GM23248 (cell line): ENCODE measurements at regions not wholly inside any gene's neighbourhood (a gene's known extent, or its start where the extent isn't known, plus 50 kb on each side); places are given as distances from the start of the nearest gene placed in this dataset.

Experiments used
- DNase-seq: peaks from one replicate; pipeline ENCODE4 v3.0.0-alpha.2; 2015
- H2AFZ ChIP-seq: fragments of 200-600 bp; sonication (generic); 2 replicates; pipeline ENCODE4 v1.6.1; 2016; ENCODE audit warnings: antibody characterized with exemption
- H3F3A ChIP-seq: fragments of 200-600 bp; sonication (generic); 2 replicates; pipeline ENCODE4 v1.6.1; 2016; ENCODE audit warnings: mild to moderate bottlenecking, antibody characterized with exemption, mixed run types; ENCODE audit not compliant: insufficient read depth
- H3K27ac ChIP-seq: fragments of 200-600 bp; sonication (generic); 2 replicates; pipeline ENCODE4 v1.5.1; 2016; ENCODE audit warnings: mild to moderate bottlenecking
- H3K27me3 ChIP-seq: fragments of 200-600 bp; sonication (generic); replicated peaks from 2 replicates; pipeline ENCODE4 v1.6.1; 2016; ENCODE audit warnings: mild to moderate bottlenecking; ENCODE audit not compliant: insufficient read depth
- H3K36me3 ChIP-seq: fragments of 200-600 bp; sonication (generic); 2 replicates; pipeline ENCODE4 v1.6.1; 2016; ENCODE audit warnings: low read depth, mild to moderate bottlenecking
- H3K4me1 ChIP-seq: fragments of 200-600 bp; sonication (generic); 2 replicates; pipeline ENCODE4 v1.6.1; 2016; ENCODE audit warnings: mild to moderate bottlenecking; ENCODE audit not compliant: insufficient read depth
- H3K4me2 ChIP-seq: fragments of 200-600 bp; sonication (generic); one replicate; pipeline ENCODE4 v1.6.1; 2016; ENCODE audit warnings: mild to moderate bottlenecking; ENCODE audit not compliant: unreplicated experiment
- H3K4me3 ChIP-seq: fragments of 200-600 bp; sonication (generic); 2 replicates; pipeline ENCODE4 v1.5.1; 2016; ENCODE audit warnings: mild to moderate bottlenecking
- H3K79me2 ChIP-seq: fragments of 200-600 bp; sonication (generic); 2 replicates; pipeline ENCODE4 v1.6.1; 2016; ENCODE audit warnings: mild to moderate bottlenecking; ENCODE audit not compliant: insufficient read depth
- H3K9ac ChIP-seq: fragments of 200-600 bp; sonication (generic); 2 replicates; pipeline ENCODE4 v1.6.1; 2016; ENCODE audit warnings: mild to moderate bottlenecking
- H3K9me2 ChIP-seq: fragments of 200-600 bp; sonication (generic); 2 replicates; pipeline ENCODE4 v1.6.1; 2016; ENCODE audit warnings: mixed run types, mild to moderate bottlenecking, moderate library complexity; ENCODE audit not compliant: insufficient read depth
- H3K9me3 ChIP-seq: fragments of 200-600 bp; sonication (generic); one replicate; pipeline ENCODE4 v1.6.1; 2017; ENCODE audit warnings: low read depth
- H4K20me1 ChIP-seq: fragments of 200-600 bp; sonication (generic); 2 replicates; pipeline ENCODE4 v1.6.0; 2016; ENCODE audit not compliant: insufficient read depth
- EZH2 ChIP-seq: fragments of 200-600 bp; sonication (generic); IDR thresholded peaks from 2 replicates; pipeline ENCODE4 v1.6.1; 2018; ENCODE audit warnings: antibody characterized with exemption, mild to moderate bottlenecking; ENCODE audit not compliant: insufficient read depth, poor library complexity, severe bottlenecking
- EZH2phosphoT487 ChIP-seq: fragments of 200-600 bp; sonication (generic); IDR thresholded peaks from 2 replicates; pipeline ENCODE4 v1.6.1; 2018; ENCODE audit warnings: antibody characterized with exemption, moderate library complexity, mild to moderate bottlenecking, low read depth; ENCODE audit not compliant: insufficient read depth
- WGBS, 2 experiments: methylation state at CpG; one replicate each; pipeline ENCODE4 v1.1.6; 2015 to 2017; ENCODE audit warnings: low lambda C conversion rate in 2 of 2, low coverage in 1 of 2; ENCODE audit errors: missing lambda C conversion rate in 2 of 2; 5-methylcytosine and 5-hydroxymethylcytosine counted together
- in situ Hi-C: fragments of 300-500 bp; cut with MboI; formaldehyde crosslinking; loops from 2 replicates; pipeline ENCODE4 v1.15.0; 2020

DNA sequence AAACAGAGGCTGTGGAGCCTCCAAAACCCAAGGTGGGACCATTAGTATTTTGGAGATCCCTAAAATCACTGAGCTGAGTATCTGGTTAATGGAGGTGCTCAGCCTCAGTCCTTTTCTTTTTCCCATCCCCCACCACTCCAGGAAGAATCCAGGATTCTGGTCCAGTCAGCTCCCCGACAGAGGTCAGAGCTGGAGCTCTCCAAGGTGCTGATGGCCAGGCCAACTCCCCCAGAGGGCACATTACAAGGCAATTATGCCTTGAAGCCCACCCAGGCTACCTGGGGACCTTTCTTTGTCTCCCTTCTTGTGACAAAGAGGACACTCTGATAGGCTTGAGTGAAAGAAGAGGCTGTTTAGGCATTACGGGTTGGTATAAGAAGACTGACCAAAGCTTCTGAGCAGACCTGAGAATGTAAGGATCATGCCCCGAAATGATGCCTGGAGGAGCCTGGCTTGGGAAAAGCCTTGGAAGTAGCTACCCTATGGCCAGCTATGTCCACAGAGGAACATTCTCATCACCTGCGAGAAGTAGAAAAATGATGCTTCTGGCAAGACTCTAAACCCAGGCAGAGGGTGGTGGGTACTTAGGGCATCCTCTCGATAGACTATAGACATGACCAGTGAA, 102.5 kb upstream of the LDAH start:
- Histone ChIP-seq H3K36me3 (no peaks in the 10 kb centered on the region), H3K4me2 (no peak overlapping the region), H4K20me1 (no peaks in the 10 kb centered on the region), H3K9me2 (no peaks in the 10 kb centered on the region), H3K4me1 (no peaks in the 10 kb centered on the region), H3K27me3 (no peaks in the 10 kb centered on the region), H3K4me3 (no peak overlapping the region), H3K9me3 (no peaks in the 10 kb centered on the region), H3K79me2 (no peaks in the 10 kb centered on the region), H2AFZ (no peak overlapping the region), H3K9ac (no peak overlapping the region), H3K27ac (no peak overlapping the region), H3F3A (no peaks in the 10 kb centered on the region)
- peak; percentile 15 for DNase-seq
- no peak for TF ChIP-seq EZH2phosphoT487
- TF ChIP-seq EZH2 = no peak
- in situ Hi-C loops = loop anchor here (25.0 kb wide), 1 partner anchor 538 kb away; no protein-coding TSS in a partner anchor
- WGBS, 2 experiments = 52 to 60% methylated on average over 5 of the region's 5 CpGs

DNA sequence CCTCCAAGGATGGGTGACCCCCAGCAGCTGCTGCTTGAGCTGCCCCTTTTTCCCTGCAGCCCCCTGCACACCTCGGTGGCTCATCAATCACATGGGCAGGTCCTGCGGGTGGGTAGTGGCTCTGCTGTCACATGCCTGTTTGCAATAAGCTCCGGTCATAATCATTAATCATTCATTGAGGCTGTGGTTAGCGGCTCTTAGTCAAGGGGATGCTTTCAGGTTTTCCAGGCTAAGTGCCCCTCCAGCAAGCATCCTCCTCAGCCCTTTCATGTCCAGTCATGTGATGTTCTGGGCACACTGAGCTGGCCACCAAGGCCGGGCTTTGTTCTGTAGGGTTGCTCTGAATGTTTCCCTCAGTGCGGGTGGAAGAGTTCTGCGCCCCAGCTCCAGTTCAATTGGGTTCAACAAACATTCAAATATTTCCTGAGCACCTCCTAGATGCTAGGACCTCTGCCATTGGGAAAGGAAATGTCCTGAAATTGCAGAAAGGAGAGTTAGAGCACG, 96.4 kb upstream of the LDAH start:
- Histone ChIP-seq H2AFZ (no peak overlapping the region), H3K27me3 (peaks cover 7% of the 10 kb centered on the region; the same call in 1 of the 2 replicates), H3K4me1 (no peaks in the 10 kb centered on the region), H3K9me3 (no peaks in the 10 kb centered on the region), H3K36me3 (no peaks in the 10 kb centered on the region), H4K20me1 (no peaks in the 10 kb centered on the region), H3K9me2 (no peaks in the 10 kb centered on the region), H3K4me2 (no peak overlapping the region), H3K9ac (no peak overlapping the region), H3F3A (no peaks in the 10 kb centered on the region), H3K79me2 (no peaks in the 10 kb centered on the region), H3K27ac (no peak overlapping the region), H3K4me3 (no peak overlapping the region)
- no peak for DNase-seq
- in situ Hi-C loops = no loop called here
- TF ChIP-seq EZH2phosphoT487 (no peak), EZH2 (no peak)
- WGBS, 2 experiments = 39 to 48% methylated on average over 8 of the region's 8 CpGs

DNA sequence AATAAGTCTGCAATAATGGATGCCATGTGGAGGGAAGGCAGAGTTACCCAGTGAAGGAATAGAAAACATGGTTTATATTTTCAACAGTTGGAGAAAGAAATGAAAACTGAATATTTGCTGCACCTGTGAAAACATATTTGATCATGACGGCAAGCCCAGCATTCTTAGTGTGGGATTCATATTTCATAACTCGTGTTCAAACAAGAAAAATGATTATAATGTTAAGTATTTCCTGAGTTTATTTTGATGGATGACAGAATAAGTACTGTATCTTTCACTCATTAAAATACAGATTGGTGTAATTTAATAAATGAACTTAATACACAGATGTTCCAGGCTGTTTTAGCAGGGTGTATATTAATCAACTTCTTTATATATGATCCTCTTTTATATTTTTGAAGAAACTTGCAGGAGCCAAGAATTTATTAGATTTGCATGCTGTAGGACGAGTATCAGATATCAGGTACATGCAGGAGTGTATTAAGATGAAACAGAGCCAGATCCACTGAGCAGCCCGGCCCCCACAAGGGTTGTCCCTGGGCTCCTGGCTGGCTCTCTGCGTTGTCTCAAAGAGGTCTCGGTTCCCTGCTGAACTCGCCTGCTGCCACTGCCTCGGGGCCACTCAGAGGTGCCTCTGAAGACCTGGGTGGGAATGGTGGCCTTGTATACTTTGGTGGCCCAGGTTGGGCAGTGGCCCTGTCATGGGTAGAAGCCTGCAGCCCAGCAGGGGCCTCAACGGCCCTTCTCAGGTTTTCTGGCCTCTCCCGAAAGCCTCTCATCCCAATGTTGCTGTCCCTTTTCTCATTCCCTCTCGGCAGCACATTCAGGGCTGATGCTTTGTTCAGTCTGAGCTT, 95.0 kb upstream of the LDAH start:
- TF ChIP-seq EZH2phosphoT487 (no peak), EZH2 (no peak)
- Histone ChIP-seq H3K27ac (no peak overlapping the region), H2AFZ (no peak overlapping the region), H4K20me1 (no peaks in the 10 kb centered on the region), H3K9ac (no peak overlapping the region), H3K36me3 (no peaks in the 10 kb centered on the region), H3K27me3 (peaks cover 7% of the 10 kb centered on the region; the same call in 1 of the 2 replicates), H3K4me1 (no peaks in the 10 kb centered on the region), H3F3A (no peaks in the 10 kb centered on the region), H3K79me2 (no peaks in the 10 kb centered on the region), H3K4me2 (no peak overlapping the region), H3K4me3 (no peak overlapping the region), H3K9me3 (no peaks in the 10 kb centered on the region), H3K9me2 (no peaks in the 10 kb centered on the region)
- in situ Hi-C loops = no loop called here
- no peak for DNase-seq
- 22 to 29% methylated on average over 7 to 11 of the region's 11 CpGs for WGBS, 2 experiments

GRCh38 chr2:20917287-20917660, 94.4 kb upstream of the LDAH start:
- no peaks in the 10 kb centered on the region for H3F3A ChIP-seq
- no peak overlapping the region for H3K27ac ChIP-seq
- peaks cover 7% of the 10 kb centered on the region; the same call in 1 of the 2 replicates for H3K27me3 ChIP-seq
- H3K9me2 ChIP-seq = no peaks in the 10 kb centered on the region
- in situ Hi-C loops = no loop called here
- no peak overlapping the region for H2AFZ ChIP-seq
- no peak for TF ChIP-seq EZH2phosphoT487
- TF ChIP-seq EZH2 = no peak
- no peaks in the 10 kb centered on the region for H3K9me3 ChIP-seq
- H3K9ac ChIP-seq = no peak overlapping the region
- H3K4me3 ChIP-seq = no peak overlapping the region
- no peak overlapping the region for H3K4me2 ChIP-seq
- H3K4me1 ChIP-seq = no peaks in the 10 kb centered on the region
- no peaks in the 10 kb centered on the region for H3K36me3 ChIP-seq
- no peaks in the 10 kb centered on the region for H3K79me2 ChIP-seq
- no peaks in the 10 kb centered on the region for H4K20me1 ChIP-seq
- no peak for DNase-seq
- 8 to 9% methylated on average over 8 of the region's 8 CpGs for WGBS, 2 experiments
